K562 (cell line): ENCODE measurements at regions not wholly inside any gene's neighbourhood (a gene's known extent, or its start where the extent isn't known, plus 50 kb on each side); places are given as distances from the start of the nearest gene placed in this dataset.

Experiments
- ARID1B ChIP-seq: fragments of 450-650 bp; IDR thresholded peaks from 2 replicates; pipeline ENCODE4 v1.6.1; 2016; ENCODE audit warnings: antibody characterized with exemption, mild to moderate bottlenecking, inconsistent platforms
- ELF1 ChIP-seq: fragments of 200-800 bp; sonication (Bioruptor generic); IDR thresholded peaks from 2 replicates; pipeline ENCODE4 v1.6.1; 2016; ENCODE audit warnings: missing genetic modification characterization, missing compliant biosample characterization
- EWSR1 ChIP-seq: fragments of 450-650 bp; IDR thresholded peaks from 2 replicates; pipeline ENCODE4 v1.6.1; 2018; ENCODE audit warnings: borderline replicate concordance, mild to moderate bottlenecking, low read depth, moderate library complexity; ENCODE audit not compliant: partially characterized antibody
- FOXJ3 ChIP-seq: sonication (generic); formaldehyde crosslinking; IDR thresholded peaks from 2 replicates; pipeline ENCODE4 v1.4.0; 2020; ENCODE audit warnings: mild to moderate bottlenecking, missing genetic modification reagents
- HNRNPH1 ChIP-seq: fragments of 200-400 bp; formaldehyde crosslinking; optimal IDR thresholded peaks from 2 replicates; pipeline ENCODE3; 2017; ENCODE audit warnings: low read depth, mild to moderate bottlenecking, low read length, moderate library complexity
- KDM2B ChIP-seq: fragments of 250-450 bp; sonication (Bioruptor Pico); IDR thresholded peaks from 2 replicates; pipeline ENCODE4 v1.8.0; 2021; ENCODE audit warnings: mild to moderate bottlenecking, moderate library complexity
- PRDM10 ChIP-seq: fragments of 450-650 bp; IDR thresholded peaks from 2 replicates; pipeline ENCODE4 v1.6.1; 2018; ENCODE audit not compliant: partially characterized antibody
- TCF7 ChIP-seq: sonication (generic); IDR thresholded peaks from 2 replicates; pipeline ENCODE4 v1.6.1; 2016; ENCODE audit warnings: antibody characterized with exemption, borderline replicate concordance
- ZNF318 ChIP-seq, 2 experiments: fragments of 450-650 bp; IDR thresholded peaks; 2 replicates each; pipeline ENCODE4 v1.6.1; 2016; ENCODE audit warnings: mild to moderate bottlenecking in 2 of 2, borderline replicate concordance in 1 of 2, low read depth in 1 of 2, moderate library complexity in 1 of 2
- TF ChIP-seq, protein P1 (sequence below): sonication (generic); formaldehyde crosslinking; IDR thresholded peaks from 2 replicates; pipeline ENCODE4 v1.8.0; 2022; ENCODE audit warnings: mild to moderate bottlenecking, missing genetic modification reagents
- TF ChIP-seq, protein P2 (sequence below): fragments of 250-450 bp; sonication (Bioruptor Pico); IDR thresholded peaks from 2 replicates; pipeline ENCODE4 v1.5.0; 2021
- TF ChIP-seq, protein P3 (sequence below): fragments of 200-800 bp; sonication (Bioruptor generic); IDR thresholded peaks from 2 replicates; pipeline ENCODE4 v1.6.1; 2017; ENCODE audit warnings: missing genetic modification characterization, missing compliant biosample characterization

GRCh38 chr2:56118474-56118873, 65.3 kb upstream of the CCDC85A start (continued):
- TF ChIP-seq ZNF318 (IDR thresholded peaks at IDR 0.05; ENCODE audit: borderline replicate concordance in 1 of 2, low read depth in 1 of 2) (peak in 1 of 2 experiments; percentile 68; a peak in 2 of 4 replicates), PRDM10 (no peak), FOXJ3 (no peak), EWSR1 (no peak), TCF7 (no peak), KDM2B (CRISPR knock-in tag) (no peak), ELF1 (tag) (0 out of 2 replicates have a peak, but pooled peaks have one; percentile 21), HNRNPH1 (no peak), ARID1B (no peak)
- TF ChIP-seq, protein P1, sequence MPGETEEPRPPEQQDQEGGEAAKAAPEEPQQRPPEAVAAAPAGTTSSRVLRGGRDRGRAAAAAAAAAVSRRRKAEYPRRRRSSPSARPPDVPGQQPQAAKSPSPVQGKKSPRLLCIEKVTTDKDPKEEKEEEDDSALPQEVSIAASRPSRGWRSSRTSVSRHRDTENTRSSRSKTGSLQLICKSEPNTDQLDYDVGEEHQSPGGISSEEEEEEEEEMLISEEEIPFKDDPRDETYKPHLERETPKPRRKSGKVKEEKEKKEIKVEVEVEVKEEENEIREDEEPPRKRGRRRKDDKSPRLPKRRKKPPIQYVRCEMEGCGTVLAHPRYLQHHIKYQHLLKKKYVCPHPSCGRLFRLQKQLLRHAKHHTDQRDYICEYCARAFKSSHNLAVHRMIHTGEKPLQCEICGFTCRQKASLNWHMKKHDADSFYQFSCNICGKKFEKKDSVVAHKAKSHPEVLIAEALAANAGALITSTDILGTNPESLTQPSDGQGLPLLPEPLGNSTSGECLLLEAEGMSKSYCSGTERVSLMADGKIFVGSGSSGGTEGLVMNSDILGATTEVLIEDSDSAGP (CRISPR knock-in tag): no peak
- TF ChIP-seq, protein P2, sequence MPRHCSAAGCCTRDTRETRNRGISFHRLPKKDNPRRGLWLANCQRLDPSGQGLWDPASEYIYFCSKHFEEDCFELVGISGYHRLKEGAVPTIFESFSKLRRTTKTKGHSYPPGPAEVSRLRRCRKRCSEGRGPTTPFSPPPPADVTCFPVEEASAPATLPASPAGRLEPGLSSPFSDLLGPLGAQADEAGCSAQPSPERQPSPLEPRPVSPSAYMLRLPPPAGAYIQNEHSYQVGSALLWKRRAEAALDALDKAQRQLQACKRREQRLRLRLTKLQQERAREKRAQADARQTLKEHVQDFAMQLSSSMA: no peak
- TF ChIP-seq, protein P3, sequence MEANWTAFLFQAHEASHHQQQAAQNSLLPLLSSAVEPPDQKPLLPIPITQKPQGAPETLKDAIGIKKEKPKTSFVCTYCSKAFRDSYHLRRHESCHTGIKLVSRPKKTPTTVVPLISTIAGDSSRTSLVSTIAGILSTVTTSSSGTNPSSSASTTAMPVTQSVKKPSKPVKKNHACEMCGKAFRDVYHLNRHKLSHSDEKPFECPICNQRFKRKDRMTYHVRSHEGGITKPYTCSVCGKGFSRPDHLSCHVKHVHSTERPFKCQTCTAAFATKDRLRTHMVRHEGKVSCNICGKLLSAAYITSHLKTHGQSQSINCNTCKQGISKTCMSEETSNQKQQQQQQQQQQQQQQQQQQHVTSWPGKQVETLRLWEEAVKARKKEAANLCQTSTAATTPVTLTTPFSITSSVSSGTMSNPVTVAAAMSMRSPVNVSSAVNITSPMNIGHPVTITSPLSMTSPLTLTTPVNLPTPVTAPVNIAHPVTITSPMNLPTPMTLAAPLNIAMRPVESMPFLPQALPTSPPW (CRISPR knock-in tag): no peak
